HEK293 (cell line): ENCODE measurements at regions not wholly inside any gene's neighbourhood (a gene's known extent, or its start where the extent isn't known, plus 50 kb on each side); places are given as distances from the start of the nearest gene placed in this dataset.

Source experiments
- CTCF ChIA-PET: fragments of 350-600 bp; formaldehyde crosslinking; extraction: SDS; loops from one replicate; lab custom pipeline; 2021; ENCODE audit warnings: antibody characterized with exemption; lab: Yijun Ruan, JAX
- POLR2A ChIA-PET: fragments of 300-600 bp; formaldehyde crosslinking; extraction: SDS; loops from one replicate; lab custom pipeline; 2020; ENCODE audit warnings: antibody characterized with exemption, inconsistent platforms; lab: Yijun Ruan, JAX
- H3K27ac ChIP-seq: fragments of 200-500 bp; sonication (Bioruptor generic); 2 replicates; pipeline ENCODE4 v1.5.1; 2014; ENCODE audit warnings: low read depth, low read length, control low read depth, inconsistent platforms; ENCODE audit errors: extremely low read depth
- H3K36me3 ChIP-seq, 2 experiments: fragments of 200-500 bp in 1 of 2; sonication (Bioruptor generic) in 1 of 2; 1 replicate in 1 of 2; 2 replicates in 1 of 2; pipeline ENCODE4 v1.5.1; 2014 to 2017; ENCODE audit warnings: inconsistent platforms in 2 of 2, low read length in 2 of 2; ENCODE audit not compliant: control insufficient read depth in 2 of 2, insufficient read depth in 1 of 2
- H3K4me1 ChIP-seq: fragments of 200-500 bp; sonication (Bioruptor generic); 2 replicates; pipeline ENCODE4 v1.5.1; 2014; ENCODE audit warnings: mild to moderate bottlenecking, low read length, inconsistent platforms; ENCODE audit not compliant: control insufficient read depth, insufficient read depth
- H3K4me3 ChIP-seq: 2 replicates; pipeline ENCODE4 v1.5.1; 2011; ENCODE audit warnings: low read depth, mild to moderate bottlenecking, control low read depth, low read length, moderate library complexity
- H3K9me3 ChIP-seq: fragments of 200-500 bp; sonication (Bioruptor generic); 2 replicates; pipeline ENCODE4 v1.5.1; 2014; ENCODE audit warnings: low read depth, low read length, inconsistent platforms; ENCODE audit not compliant: control insufficient read depth, insufficient read depth
- GLI2 ChIP-seq: fragments of 450-650 bp; formaldehyde crosslinking; IDR thresholded peaks from 2 replicates; pipeline ENCODE4; 2017; ENCODE audit warnings: missing biosample characterization, missing genetic modification characterization, low read depth, borderline replicate concordance
- MYNN ChIP-seq: fragments of 450-650 bp; formaldehyde crosslinking; IDR thresholded peaks from 2 replicates; pipeline ENCODE4 v1.5.1; 2016; ENCODE audit warnings: missing biosample characterization, missing genetic modification characterization, borderline replicate concordance
- PBX3 ChIP-seq: sonication (generic); formaldehyde crosslinking; IDR thresholded peaks from 2 replicates; pipeline ENCODE4 v1.8.1; 2022; ENCODE audit warnings: mild to moderate bottlenecking, moderate library complexity, missing genetic modification reagents
- PRDM10 ChIP-seq: fragments of 450-650 bp; formaldehyde crosslinking; IDR thresholded peaks from 2 replicates; pipeline ENCODE4 v1.5.1; 2016; ENCODE audit warnings: missing biosample characterization, missing genetic modification characterization
- SETDB1 ChIP-seq: IDR thresholded peaks from one replicate; pipeline ENCODE4 v1.6.1; 2017; ENCODE audit warnings: mild to moderate bottlenecking, low read length, moderate library complexity, mixed read lengths; ENCODE audit not compliant: insufficient read length
- TRIM28 ChIP-seq: IDR thresholded peaks from 2 replicates; pipeline ENCODE4 v1.6.1; 2011; ENCODE audit warnings: low read length, control low read depth, borderline replicate concordance
- ZBTB44 ChIP-seq: fragments of 450-650 bp; IDR thresholded peaks from 2 replicates; pipeline ENCODE4 v1.5.1; 2018; ENCODE audit warnings: missing biosample characterization, mild to moderate bottlenecking, missing genetic modification characterization
- ZBTB7A ChIP-seq: fragments of 450-650 bp; formaldehyde crosslinking; IDR thresholded peaks from 2 replicates; pipeline ENCODE4 v1.5.1; 2016; ENCODE audit warnings: low read depth, missing biosample characterization, missing genetic modification characterization
- ZNF112 ChIP-seq: fragments of 450-650 bp; formaldehyde crosslinking; IDR thresholded peaks from 2 replicates; pipeline ENCODE4 v1.5.0; 2017; ENCODE audit warnings: missing biosample characterization, missing genetic modification characterization
- ZNF146 ChIP-seq: fragments of 450-650 bp; formaldehyde crosslinking; IDR thresholded peaks from 2 replicates; pipeline ENCODE4 v1.5.1; 2016; ENCODE audit warnings: missing biosample characterization, missing genetic modification characterization
- ZNF155 ChIP-seq: fragments of 450-650 bp; formaldehyde crosslinking; IDR thresholded peaks from 2 replicates; pipeline ENCODE4 v1.5.1; 2016; ENCODE audit warnings: missing biosample characterization, missing genetic modification characterization
- ZNF202 ChIP-seq: fragments of 450-650 bp; formaldehyde crosslinking; IDR thresholded peaks from 2 replicates; pipeline ENCODE4 v1.5.1; 2016; ENCODE audit warnings: missing biosample characterization, missing genetic modification characterization, borderline replicate concordance
- ZNF221 ChIP-seq: fragments of 450-650 bp; formaldehyde crosslinking; IDR thresholded peaks from 2 replicates; pipeline ENCODE4 v1.5.1; 2017; ENCODE audit warnings: missing biosample characterization, missing genetic modification characterization, borderline replicate concordance
- ZNF354C ChIP-seq: fragments of 450-650 bp; formaldehyde crosslinking; IDR thresholded peaks from 2 replicates; pipeline ENCODE4 v1.5.1; 2016; ENCODE audit warnings: missing biosample characterization, missing genetic modification characterization, low read depth, borderline replicate concordance
- ZNF610 ChIP-seq: fragments of 450-650 bp; formaldehyde crosslinking; IDR thresholded peaks from 2 replicates; pipeline ENCODE4 v1.5.1; 2016; ENCODE audit warnings: missing biosample characterization, missing genetic modification characterization, borderline replicate concordance
- ZNF658 ChIP-seq: fragments of 450-650 bp; formaldehyde crosslinking; IDR thresholded peaks from 2 replicates; pipeline ENCODE4; 2016; ENCODE audit warnings: missing biosample characterization, missing genetic modification characterization
- ZNF704 ChIP-seq: fragments of 450-650 bp; formaldehyde crosslinking; IDR thresholded peaks from 2 replicates; pipeline ENCODE4 v1.5.1; 2016; ENCODE audit warnings: missing biosample characterization, missing genetic modification characterization
- ZNF776 ChIP-seq: fragments of 450-650 bp; formaldehyde crosslinking; IDR thresholded peaks from 2 replicates; pipeline ENCODE4 v1.5.0; 2017; ENCODE audit warnings: missing biosample characterization, missing genetic modification characterization, borderline replicate concordance

- no peak for TF ChIP-seq PRDM10
- TF ChIP-seq ZNF658 (tag by site-specific recombination): no peak
- no peak for TF ChIP-seq PBX3 (CRISPR knock-in tag)
- no peak for TF ChIP-seq ZNF704 (tag by site-specific recombination)
- no peak for TF ChIP-seq ZNF146 (tag by site-specific recombination)
- TF ChIP-seq ZNF776: no peak
- TF ChIP-seq TRIM28: no peak
- no peak for TF ChIP-seq ZNF221
Observed at GRCh38 chr20:10909803-10910202, 236.0 kb upstream of the JAG1 start (continued).

GRCh38 chr20:10910535-10911178 is 236.9 kb upstream of the JAG1 start:
- Histone ChIP-seq H3K4me1 (no peaks in the 10 kb centered on the region; the same call in 1 of the 2 replicates), H3K9me3 (no peaks in the 10 kb centered on the region), H3K4me3 (no peak overlapping the region), H3K27ac (no peak overlapping the region), H3K36me3 (no peaks in the 10 kb centered on the region)
- POLR2A ChIA-PET: no interaction called here
- CTCF ChIA-PET: interaction anchor here (1.4 kb wide), 1 partner anchor 9 kb away, joined by 7 read pairs; no protein-coding TSS in a partner anchor
- TF ChIP-seq ZNF112 (tag by site-specific recombination) (no peak), ZNF155 (no peak), ZBTB7A (tag by site-specific recombination) (no peak), ZNF610 (tag by site-specific recombination) (no peak), GLI2 (tag by site-specific recombination) (no peak), SETDB1 (no peak), MYNN (tag by site-specific recombination) (no peak), ZNF354C (tag by site-specific recombination) (no peak), ZBTB44 (tag by site-specific recombination) (no peak), ZNF202 (no peak), ZNF704 (tag by site-specific recombination) (no peak)
